Gastrocnemius medialis (tissue), 4 donors: ENCODE measurements at regions not wholly inside any gene's neighbourhood (a gene's known extent, or its start where the extent isn't known, plus 50 kb on each side); places are given as distances from the start of the nearest gene placed in this dataset.
"Not testable (repeated sequence)": the region's sequence is repeated elsewhere in the genome, so short reads cannot be mapped to it uniquely, and the experiment has no call there.

Experiments used
- ATAC-seq, 2 donors: fragments of 150-250 bp; one replicate each; pipeline ENCODE4 v1.9.1; 2016
- DNase-seq, 2 donors: peaks; one replicate each; pipeline ENCODE4 v3.0.0-alpha.2; 2019
- H3K27ac ChIP-seq, 4 donors: fragments of 200-600 bp; sonication (generic); 1 replicate in 1 of 4; 2 replicates in 3 of 4; pipeline ENCODE4 v1.5.1; 2016 to 2018; ENCODE audit warnings: mild to moderate bottlenecking in 2 of 4, moderate library complexity in 1 of 4
- H3K27me3 ChIP-seq, 3 donors: fragments of 200-600 bp; sonication (generic) in 2 of 3; 1 replicate in 1 of 3; 2 replicates in 2 of 3; pipeline versions ENCODE4 v1.5.1 to v1.6.0; 2016 to 2019; ENCODE audit warnings: mild to moderate bottlenecking in 1 of 3, moderate library complexity in 1 of 3
- H3K36me3 ChIP-seq, 2 donors: fragments of 200-600 bp; sonication (generic) in 1 of 2; one replicate each; pipeline ENCODE4 v1.5.1; 2017 to 2018
- H3K4me1 ChIP-seq, 2 donors: fragments of 200-600 bp; sonication (generic) in 1 of 2; one replicate each; pipeline ENCODE4 v1.5.1; 2016 to 2017; ENCODE audit warnings: mild to moderate bottlenecking in 2 of 2
- H3K4me3 ChIP-seq, 4 donors: fragments of 200-600 bp; sonication (generic) in 3 of 4; 1 replicate in 1 of 4; 2 replicates in 3 of 4; pipeline ENCODE4 v1.5.1; 2016 to 2019; ENCODE audit warnings: mild to moderate bottlenecking in 2 of 4
- H3K9me3 ChIP-seq, 3 donors: fragments of 200-600 bp; sonication (generic) in 2 of 3; 1 replicate in 1 of 3; 2 replicates in 2 of 3; pipeline ENCODE4 v1.5.1; 2016 to 2019
- POLR2A ChIP-seq, 2 donors: fragments of 450-650 bp; IDR thresholded peaks; one replicate each; pipeline ENCODE4 v1.6.1; 2017; ENCODE audit warnings: antibody characterized with exemption in 2 of 2, mild to moderate bottlenecking in 2 of 2, moderate library complexity in 2 of 2
- in situ Hi-C, 4 donors: fragments of 200-750 bp; cut with MboI; loops; one replicate each; pipeline versions ENCODE4 v1.15.0 to v1.8.0; 2017; ENCODE audit warnings: low sequenced_read_pairs in 4 of 4
- intact Hi-C: fragments of 100-400 bp; cut with DNase I; formaldehyde crosslinking; loops from one replicate; pipeline ENCODE4 v1.15.1; 2023; ENCODE audit warnings: low total_unique reads
- TF ChIP-seq, protein P1 (sequence below), 5 experiments: fragments of 450-650 bp in 3 of 5; fragments of 200-600 bp in 2 of 5; sonication (generic) in 2 of 5; IDR thresholded peaks in 4 of 5; conservative IDR thresholded peaks in 1 of 5; 1 replicate in 4 of 5; 2 replicates in 1 of 5; pipeline ENCODE4 v1.5.1; 2016 to 2019; ENCODE audit warnings: antibody characterized with exemption in 5 of 5, mild to moderate bottlenecking in 3 of 5, moderate library complexity in 3 of 5

DNA sequence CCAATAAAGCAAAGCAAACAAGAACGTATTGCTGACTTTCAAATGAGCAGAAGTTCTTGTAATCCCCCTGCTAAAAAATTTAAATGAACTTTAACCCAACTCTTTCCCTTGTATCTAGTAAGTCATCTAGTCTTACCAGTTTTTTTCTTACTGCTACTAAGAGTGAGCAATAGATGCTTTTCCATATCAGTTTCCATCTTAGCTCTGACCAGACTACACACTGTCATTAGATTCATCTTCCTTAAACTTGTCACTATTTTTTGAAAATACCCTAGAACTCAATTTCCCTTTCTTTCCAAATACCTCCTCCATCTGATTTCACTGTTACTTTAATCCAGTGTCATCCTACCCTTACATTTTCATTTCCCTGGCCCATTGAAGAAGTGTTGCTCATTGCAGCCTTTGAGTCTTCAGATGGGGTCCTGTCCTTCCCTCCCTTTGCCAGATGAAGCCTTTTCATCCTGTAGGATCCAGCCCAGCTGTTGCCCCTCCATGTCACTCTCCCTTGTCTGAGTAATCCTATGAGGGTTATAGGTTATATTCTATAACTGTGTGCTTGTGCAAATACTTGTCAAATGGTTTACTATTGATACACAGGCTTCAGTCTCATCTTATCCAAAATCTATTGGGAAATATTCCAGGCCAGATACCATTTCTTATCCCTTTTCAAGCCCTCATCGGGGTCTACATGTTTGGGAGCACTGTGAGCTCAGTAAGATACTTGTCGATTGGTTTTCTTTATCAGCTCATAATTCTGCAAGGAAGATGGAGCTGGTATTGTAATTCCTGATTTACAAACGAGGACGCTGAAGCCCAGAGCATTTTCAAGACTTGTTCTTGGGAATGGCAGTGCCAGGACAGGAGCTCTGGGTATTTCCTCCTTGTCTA is 51.5 kb upstream of the ITGB1 start:
- ATAC-seq (no peak), DNase-seq (no peak)
- Histone ChIP-seq H3K4me1 (no peaks in the 10 kb centered on the region), H3K36me3 (no peaks in the 10 kb centered on the region), H3K9me3 (no peaks in the 10 kb centered on the region), H3K27me3 (no peaks in the 10 kb centered on the region), H3K27ac (no peak overlapping the region), H3K4me3 (no peak overlapping the region)
- intact Hi-C loops = loop anchor here (5.0 kb wide), 1 partner anchor 72 kb away; no protein-coding TSS in a partner anchor
- in situ Hi-C loops = loop anchor here (5.0 kb wide), 2 partner anchors 212 to 217 kb away; no protein-coding TSS in a partner anchor
- no peak for TF ChIP-seq POLR2A (IDR thresholded peaks at IDR 0.05)
- TF ChIP-seq, protein P1, sequence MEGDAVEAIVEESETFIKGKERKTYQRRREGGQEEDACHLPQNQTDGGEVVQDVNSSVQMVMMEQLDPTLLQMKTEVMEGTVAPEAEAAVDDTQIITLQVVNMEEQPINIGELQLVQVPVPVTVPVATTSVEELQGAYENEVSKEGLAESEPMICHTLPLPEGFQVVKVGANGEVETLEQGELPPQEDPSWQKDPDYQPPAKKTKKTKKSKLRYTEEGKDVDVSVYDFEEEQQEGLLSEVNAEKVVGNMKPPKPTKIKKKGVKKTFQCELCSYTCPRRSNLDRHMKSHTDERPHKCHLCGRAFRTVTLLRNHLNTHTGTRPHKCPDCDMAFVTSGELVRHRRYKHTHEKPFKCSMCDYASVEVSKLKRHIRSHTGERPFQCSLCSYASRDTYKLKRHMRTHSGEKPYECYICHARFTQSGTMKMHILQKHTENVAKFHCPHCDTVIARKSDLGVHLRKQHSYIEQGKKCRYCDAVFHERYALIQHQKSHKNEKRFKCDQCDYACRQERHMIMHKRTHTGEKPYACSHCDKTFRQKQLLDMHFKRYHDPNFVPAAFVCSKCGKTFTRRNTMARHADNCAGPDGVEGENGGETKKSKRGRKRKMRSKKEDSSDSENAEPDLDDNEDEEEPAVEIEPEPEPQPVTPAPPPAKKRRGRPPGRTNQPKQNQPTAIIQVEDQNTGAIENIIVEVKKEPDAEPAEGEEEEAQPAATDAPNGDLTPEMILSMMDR (IDR thresholded peaks at IDR 0.05 in 4 of 5, conservative IDR thresholded peaks at IDR 0.05 in 1 of 5) = no peak

- H3K27ac ChIP-seq = no peak overlapping the region
These were observed 50.6 kb upstream of the ITGB1 start for GRCh38 chr10:33008499-33009243.

DNA sequence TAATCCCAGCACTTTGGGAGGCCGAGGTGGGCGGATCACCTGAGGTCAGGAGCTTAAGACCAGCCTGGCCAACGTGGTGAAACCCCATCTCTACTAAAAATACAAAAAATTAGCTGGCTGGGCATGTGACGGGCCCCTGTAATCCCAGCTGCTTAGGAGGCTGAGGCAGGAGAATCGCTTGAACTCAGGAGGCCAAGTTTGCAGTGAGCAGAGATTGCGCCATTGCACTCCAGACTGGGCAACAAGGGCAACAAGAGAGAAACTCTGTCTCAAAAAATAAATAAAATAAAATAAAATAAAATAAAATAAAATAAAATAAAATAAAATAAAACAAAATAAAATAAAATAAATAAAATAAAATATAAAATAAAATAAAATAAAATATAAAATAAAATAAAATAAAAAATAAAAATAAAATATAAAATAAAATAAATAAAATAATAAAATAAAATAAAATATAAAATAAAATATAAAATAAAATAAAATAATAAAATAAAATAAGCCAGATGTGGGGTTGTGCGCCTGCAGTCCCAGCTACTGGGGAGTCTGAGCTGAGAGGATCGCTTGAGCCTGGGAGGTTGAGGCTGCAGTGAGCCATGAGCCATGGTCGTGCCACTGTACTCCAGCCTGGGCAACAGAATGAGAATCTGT is 49.8 kb upstream of the ITGB1 start:
- not testable (repeated sequence) for H3K4me1 ChIP-seq, H3K36me3 ChIP-seq, H3K27me3 ChIP-seq, H3K9me3 ChIP-seq, H3K27ac ChIP-seq, ATAC-seq, DNase-seq, H3K4me3 ChIP-seq
- in situ Hi-C loops (loop anchor here (5.0 kb wide), 2 partner anchors 211 to 216 kb away; no protein-coding TSS in a partner anchor), intact Hi-C loops (loop anchor here (1.0 to 5.0 kb wide), 2 partner anchors 71 to 213 kb away; no protein-coding TSS in a partner anchor)

More at GRCh38 chr10:33008499-33009243, 50.6 kb upstream of the ITGB1 start:
- H3K36me3 ChIP-seq = no peaks in the 10 kb centered on the region
- DNase-seq = peak; percentile 13 to 23
- H3K4me3 ChIP-seq = no peak overlapping the region
- intact Hi-C loops (loop anchor here (1.0 to 5.0 kb wide), 2 partner anchors 71 to 213 kb away; no protein-coding TSS in a partner anchor), in situ Hi-C loops (loop anchor here (5.0 kb wide), 2 partner anchors 211 to 216 kb away; no protein-coding TSS in a partner anchor)
- TF ChIP-seq, protein P1 (IDR thresholded peaks at IDR 0.05 in 4 of 5, conservative IDR thresholded peaks at IDR 0.05 in 1 of 5) = peak; percentile 90 to 100 (median 97)
- TF ChIP-seq POLR2A (IDR thresholded peaks at IDR 0.05) = no peak
- no peaks in the 10 kb centered on the region for H3K9me3 ChIP-seq
- H3K4me1 ChIP-seq = no peaks in the 10 kb centered on the region
- no peaks in the 10 kb centered on the region for H3K27me3 ChIP-seq
- ATAC-seq = peak; percentile 49 to 57
